Parathyroid adenoma (tissue), 2 donors: ENCODE measurements at regions not wholly inside any gene's neighbourhood (a gene's known extent, or its start where the extent isn't known, plus 50 kb on each side); places are given as distances from the start of the nearest gene placed in this dataset.

Experiments
- H2AFZ ChIP-seq: fragments of 300-600 bp; sonication (generic); one replicate; pipeline ENCODE4 v1.7.0; 2017; ENCODE audit warnings: antibody characterized with exemption, mild to moderate bottlenecking
- H3K27ac ChIP-seq: fragments of 300-600 bp; sonication (generic); one replicate; pipeline ENCODE4 v1.7.0; 2017
- H3K27me3 ChIP-seq: fragments of 300-600 bp; sonication (generic); one replicate; pipeline ENCODE4 v1.7.0; 2017; ENCODE audit warnings: low read length; ENCODE audit not compliant: control insufficient read depth, insufficient read depth
- H3K36me3 ChIP-seq: fragments of 300-600 bp; sonication (generic); one replicate; pipeline ENCODE4 v1.7.0; 2017; ENCODE audit warnings: low read length; ENCODE audit not compliant: control insufficient read depth, insufficient read depth
- H3K4me1 ChIP-seq: fragments of 300-600 bp; sonication (generic); one replicate; pipeline ENCODE4 v1.7.0; 2017; ENCODE audit warnings: control low read depth
- H3K4me2 ChIP-seq: fragments of 300-600 bp; sonication (generic); one replicate; pipeline ENCODE4 v1.7.0; 2017; ENCODE audit warnings: low read length
- H3K4me3 ChIP-seq: fragments of 300-600 bp; sonication (generic); one replicate; pipeline ENCODE4 v1.7.0; 2017; ENCODE audit warnings: low read depth, low read length
- H3K79me2 ChIP-seq: fragments of 300-600 bp; sonication (generic); one replicate; pipeline ENCODE4 v1.7.0; 2017; ENCODE audit warnings: control low read depth
- H3K9ac ChIP-seq: fragments of 300-600 bp; sonication (generic); one replicate; pipeline ENCODE4 v1.7.0; 2017; ENCODE audit warnings: mild to moderate bottlenecking
- H3K9me3 ChIP-seq: fragments of 300-600 bp; sonication (generic); one replicate; pipeline ENCODE4 v1.7.0; 2017; ENCODE audit warnings: low read length; ENCODE audit not compliant: control insufficient read depth
- CTCF ChIP-seq: fragments of 300-600 bp; sonication (generic); IDR thresholded peaks from one replicate; pipeline ENCODE4 v1.7.0; 2017; ENCODE audit warnings: antibody characterized with exemption, mild to moderate bottlenecking
- donor health status: primary hyperparathyroidism.

GRCh38 chr10:42949287-42949686 is 127.6 kb upstream of the RET start:
- Histone ChIP-seq H3K27me3 (no peaks in the 10 kb centered on the region), H2AFZ (no peak overlapping the region), H3K4me2 (no peak overlapping the region), H3K9me3 (no peaks in the 10 kb centered on the region), H3K27ac (no peak overlapping the region), H3K4me1 (peaks cover 9% of the 10 kb centered on the region), H3K36me3 (no peaks in the 10 kb centered on the region), H3K4me3 (no peak overlapping the region), H3K79me2 (no peaks in the 10 kb centered on the region), H3K9ac (no peak overlapping the region)
- no peak for TF ChIP-seq CTCF

- no peak for TF ChIP-seq CTCF
Observed at GRCh38 chr10:42950606-42951485, 126.0 kb upstream of the RET start.

GRCh38 chr10:42951486-42952251 is 125.2 kb upstream of the RET start:
- H3K36me3 ChIP-seq: no peaks in the 10 kb centered on the region
- TF ChIP-seq CTCF: peak; percentile 31
- H3K4me2 ChIP-seq: peak overlapping the region; percentile 72
- H3K9ac ChIP-seq: no peak overlapping the region
- no peaks in the 10 kb centered on the region for H3K27me3 ChIP-seq
- H3K79me2 ChIP-seq: no peaks in the 10 kb centered on the region
- H3K27ac ChIP-seq: peak overlapping the region; percentile 74
- H2AFZ ChIP-seq: peak overlapping the region; percentile 97
- peak overlapping the region; percentile 50 for H3K4me3 ChIP-seq
- peaks cover 9% of the 10 kb centered on the region for H3K4me1 ChIP-seq
- no peaks in the 10 kb centered on the region for H3K9me3 ChIP-seq

More at GRCh38 chr10:42950606-42951485, 126.0 kb upstream of the RET start:
- Histone ChIP-seq H3K27ac (peak overlapping the region; percentile 74), H2AFZ (peak overlapping the region; percentile 97), H3K36me3 (no peaks in the 10 kb centered on the region), H3K79me2 (no peaks in the 10 kb centered on the region), H3K4me2 (peak overlapping the region; percentile 72), H3K27me3 (no peaks in the 10 kb centered on the region), H3K9ac (no peak overlapping the region), H3K4me3 (peak overlapping the region; percentile 50), H3K4me1 (peaks cover 9% of the 10 kb centered on the region), H3K9me3 (no peaks in the 10 kb centered on the region)

- peak overlapping the region; percentile 72 for H3K4me2 ChIP-seq
- peaks cover 9% of the 10 kb centered on the region for H3K4me1 ChIP-seq
- TF ChIP-seq CTCF: peak; percentile 24
- no peaks in the 10 kb centered on the region for H3K27me3 ChIP-seq
- H3K9ac ChIP-seq: no peak overlapping the region
- peak overlapping the region; percentile 97 for H2AFZ ChIP-seq
- H3K9me3 ChIP-seq: no peaks in the 10 kb centered on the region
- H3K4me3 ChIP-seq: peak overlapping the region; percentile 50
- peak overlapping the region; percentile 74 for H3K27ac ChIP-seq
- no peaks in the 10 kb centered on the region for H3K36me3 ChIP-seq
- no peaks in the 10 kb centered on the region for H3K79me2 ChIP-seq
Observed at GRCh38 chr10:42952349-42952748, 124.5 kb upstream of the RET start.
